HEK293T (cell line): ENCODE measurements at regions not wholly inside any gene's neighbourhood (a gene's known extent, or its start where the extent isn't known, plus 50 kb on each side); places are given as distances from the start of the nearest gene placed in this dataset.

Experiments
- L3MBTL2 ChIP-seq: fragments of 450-650 bp; conservative IDR thresholded peaks from 2 replicates; pipeline ENCODE4 v1.6.1; 2016; ENCODE audit warnings: mild to moderate bottlenecking
- LEF1 ChIP-seq: fragments of 450-650 bp; IDR thresholded peaks from 2 replicates; pipeline ENCODE4 v1.6.1; 2017; ENCODE audit warnings: mild to moderate bottlenecking, borderline replicate concordance

GRCh38 chr2:47640356-47640755 is 69.6 kb upstream of the KCNK12 start:
- TF ChIP-seq L3MBTL2, result no peak
- TF ChIP-seq LEF1, result no peak
